Mesenchymal stem cell (in vitro differentiated cells and primary cell): ENCODE measurements at regions not wholly inside any gene's neighbourhood (a gene's known extent, or its start where the extent isn't known, plus 50 kb on each side); places are given as distances from the start of the nearest gene placed in this dataset.

Experiments
- DNase-seq: peaks from one replicate; pipeline ENCODE4 v3.0.0-alpha.2; 2013
- H2AFZ ChIP-seq: one replicate; pipeline ENCODE4 v1.6.1; 2013; ENCODE audit warnings: low read depth, mild to moderate bottlenecking, control low read depth, inconsistent platforms, low read length, moderate library complexity
- H2AK5ac ChIP-seq: 2 replicates; pipeline ENCODE4 v1.6.1; 2013; ENCODE audit warnings: low read length, moderate library complexity, mild to moderate bottlenecking, inconsistent platforms; ENCODE audit not compliant: severe bottlenecking
- H2BK120ac ChIP-seq: one replicate; pipeline ENCODE4 v1.6.1; 2013; ENCODE audit warnings: low read depth, mild to moderate bottlenecking, inconsistent platforms, low read length, moderate library complexity
- H2BK12ac ChIP-seq, 2 experiments: one replicate each; pipeline ENCODE4 v1.6.1; 2013; ENCODE audit warnings: inconsistent platforms in 2 of 2, low read length in 2 of 2, mild to moderate bottlenecking in 2 of 2, moderate library complexity in 2 of 2, control low read depth in 1 of 2
- H2BK15ac ChIP-seq: one replicate; pipeline ENCODE4 v1.6.1; 2013; ENCODE audit warnings: mild to moderate bottlenecking, low read depth, inconsistent platforms; ENCODE audit not compliant: poor library complexity, severe bottlenecking
- H2BK5ac ChIP-seq: 2 replicates; pipeline ENCODE4 v1.6.1; 2013; ENCODE audit warnings: low read depth, mild to moderate bottlenecking, low read length, control low read depth, inconsistent platforms; ENCODE audit not compliant: poor library complexity, severe bottlenecking
- H3K14ac ChIP-seq, 2 experiments: one replicate each; pipeline ENCODE4 v1.6.1; 2013; ENCODE audit warnings: inconsistent platforms in 2 of 2, low read length in 2 of 2, control low read depth in 1 of 2, mild to moderate bottlenecking in 1 of 2, moderate library complexity in 1 of 2
- H3K18ac ChIP-seq, 2 experiments: one replicate each; pipeline ENCODE4 v1.6.1; 2013; ENCODE audit warnings: inconsistent platforms in 2 of 2, low read length in 2 of 2, control low read depth in 1 of 2, low read depth in 1 of 2, mild to moderate bottlenecking in 1 of 2
- H3K23ac ChIP-seq, 2 experiments: one replicate each; pipeline ENCODE4 v1.6.1; 2013; ENCODE audit warnings: inconsistent platforms in 2 of 2, low read length in 2 of 2, mild to moderate bottlenecking in 2 of 2, moderate library complexity in 2 of 2, control low read depth in 1 of 2
- H3K27ac ChIP-seq: 2 replicates; pipeline ENCODE4 v1.5.1; 2013; ENCODE audit warnings: mild to moderate bottlenecking, moderate library complexity, low read length, control low read depth, inconsistent platforms; ENCODE audit not compliant: poor library complexity, severe bottlenecking
- H3K27me3 ChIP-seq, 2 experiments: 2 replicates each; pipeline versions ENCODE4 v1.6.1 to v1.7.0; 2013; ENCODE audit warnings: low read length in 2 of 2, mild to moderate bottlenecking in 2 of 2, moderate library complexity in 2 of 2, control low read depth in 1 of 2, inconsistent platforms in 1 of 2; ENCODE audit not compliant: control insufficient read depth in 1 of 2, insufficient read depth in 1 of 2
- H3K36me3 ChIP-seq, 2 experiments: 2 replicates each; pipeline versions ENCODE4 v1.6.1 to v1.7.0; 2013; ENCODE audit warnings: low read length in 2 of 2, control low read depth in 1 of 2, inconsistent platforms in 1 of 2, low read depth in 1 of 2, mild to moderate bottlenecking in 1 of 2; ENCODE audit not compliant: insufficient read depth in 2 of 2, control insufficient read depth in 1 of 2
- H3K4ac ChIP-seq, 2 experiments: one replicate each; pipeline ENCODE4 v1.6.1; 2013; ENCODE audit warnings: inconsistent platforms in 2 of 2, low read length in 2 of 2, mild to moderate bottlenecking in 2 of 2, moderate library complexity in 2 of 2, control low read depth in 1 of 2, low read depth in 1 of 2
- H3K4me1 ChIP-seq: 2 replicates; pipeline ENCODE4 v1.6.1; 2013; ENCODE audit warnings: low read depth, low read length, control low read depth; ENCODE audit not compliant: control insufficient read depth, insufficient read depth
- H3K4me2 ChIP-seq: 2 replicates; pipeline ENCODE4 v1.6.1; 2013; ENCODE audit warnings: low read length, mild to moderate bottlenecking, inconsistent platforms; ENCODE audit not compliant: poor library complexity, severe bottlenecking
- H3K4me3 ChIP-seq, 2 experiments: 2 replicates each; pipeline versions ENCODE4 v1.5.1 to v1.7.0; 2013; ENCODE audit warnings: low read length in 2 of 2, mild to moderate bottlenecking in 2 of 2, control low read depth in 1 of 2, low read depth in 1 of 2; ENCODE audit not compliant: insufficient read depth in 1 of 2
- H3K79me1 ChIP-seq: replicated peaks from 2 replicates; pipeline ENCODE4 v1.6.1; 2013; ENCODE audit warnings: mild to moderate bottlenecking, control low read depth, low read length, inconsistent platforms; ENCODE audit not compliant: poor library complexity, severe bottlenecking
- H3K9ac ChIP-seq: 2 replicates; pipeline ENCODE4 v1.7.0; 2013; ENCODE audit warnings: mild to moderate bottlenecking, low read length, moderate library complexity
- H3K9me3 ChIP-seq: 2 replicates; pipeline ENCODE4 v1.7.0; 2013; ENCODE audit warnings: mild to moderate bottlenecking, low read length; ENCODE audit not compliant: control insufficient read depth
- H4K8ac ChIP-seq: one replicate; pipeline ENCODE4 v1.6.1; 2013; ENCODE audit warnings: inconsistent platforms, mild to moderate bottlenecking, low read length, moderate library complexity
- H4K91ac ChIP-seq: one replicate; pipeline ENCODE4 v1.6.1; 2013; ENCODE audit warnings: mild to moderate bottlenecking, low read length, inconsistent platforms
- WGBS: methylation state at CpG from one replicate; pipeline ENCODE4 v1.1.7; 2013; ENCODE audit warnings: mixed read lengths; 5-methylcytosine and 5-hydroxymethylcytosine counted together

GRCh38 chr7:17495655-17496394 is 197.4 kb downstream of the AHR start:
- Histone ChIP-seq H3K36me3 (no peaks in the 10 kb centered on the region), H3K23ac (no peak overlapping the region), H3K18ac (peak overlapping the region in 1 of 2 experiments; percentile 30), H2AK5ac (no peak overlapping the region), H2BK12ac (peak overlapping the region in 1 of 2 experiments; percentile 21), H3K14ac (no peak overlapping the region), H3K9me3 (no peaks in the 10 kb centered on the region), H4K91ac (no peak overlapping the region), H2AFZ (no peak overlapping the region), H3K79me1 (peaks cover 23% of the 10 kb centered on the region), H3K4me1 (no peaks in the 10 kb centered on the region), H3K27me3 (no peaks in the 10 kb centered on the region), H2BK120ac (no peak overlapping the region), H3K27ac (no peak overlapping the region), H3K4me2 (no peak overlapping the region), H4K8ac (no peak overlapping the region), H3K4me3 (no peak overlapping the region), H2BK5ac (no peak overlapping the region), H3K9ac (no peak overlapping the region), H3K4ac (no peak overlapping the region), H2BK15ac (no peak overlapping the region)
- WGBS: 92% methylated on average over 2 of the region's 2 CpGs
- DNase-seq: no peak

- Histone ChIP-seq H3K4me2 (no peak overlapping the region), H2AFZ (no peak overlapping the region), H3K14ac (no peak overlapping the region), H2BK12ac (no peak overlapping the region), H2AK5ac (no peak overlapping the region), H3K79me1 (peaks cover 24% of the 10 kb centered on the region), H3K27ac (no peak overlapping the region), H2BK15ac (no peak overlapping the region), H3K36me3 (no peaks in the 10 kb centered on the region), H3K9ac (no peak overlapping the region), H2BK5ac (no peak overlapping the region), H3K18ac (no peak overlapping the region), H3K9me3 (no peaks in the 10 kb centered on the region), H3K27me3 (no peaks in the 10 kb centered on the region), H3K4me1 (no peaks in the 10 kb centered on the region), H4K8ac (no peak overlapping the region), H4K91ac (no peak overlapping the region), H3K23ac (no peak overlapping the region), H2BK120ac (no peak overlapping the region), H3K4me3 (no peak overlapping the region), H3K4ac (no peak overlapping the region)
- 100% methylated on average over 1 of the region's 1 CpG for WGBS
- DNase-seq: no peak
Measured at GRCh38 chr7:17497136-17497535, 198.7 kb downstream of the AHR start.

- no peaks in the 10 kb centered on the region for H3K4me1 ChIP-seq
- no peak overlapping the region for H4K91ac ChIP-seq
- H3K18ac ChIP-seq: no peak overlapping the region
- no peak for DNase-seq
- no peak overlapping the region for H2AK5ac ChIP-seq
- no peak overlapping the region for H2BK15ac ChIP-seq
- peaks cover 24% of the 10 kb centered on the region for H3K79me1 ChIP-seq
- no peaks in the 10 kb centered on the region for H3K9me3 ChIP-seq
- H3K23ac ChIP-seq: no peak overlapping the region
- no peaks in the 10 kb centered on the region for H3K27me3 ChIP-seq
- H3K9ac ChIP-seq: no peak overlapping the region
- H2BK120ac ChIP-seq: no peak overlapping the region
- no peak overlapping the region for H3K14ac ChIP-seq
- no peak overlapping the region for H3K4me2 ChIP-seq
- WGBS: 100% methylated on average over 2 of the region's 5 CpGs
- no peaks in the 10 kb centered on the region for H3K36me3 ChIP-seq
- no peak overlapping the region for H4K8ac ChIP-seq
- H3K27ac ChIP-seq: no peak overlapping the region
- no peak overlapping the region for H2AFZ ChIP-seq
- no peak overlapping the region for H2BK12ac ChIP-seq
- H3K4ac ChIP-seq: peak overlapping the region in 1 of 2 experiments; percentile 35
- no peak overlapping the region for H3K4me3 ChIP-seq
- no peak overlapping the region for H2BK5ac ChIP-seq
Measured at GRCh38 chr7:17497549-17498167, 199.2 kb downstream of the AHR start.

- no peaks in the 10 kb centered on the region for H3K36me3 ChIP-seq
- H3K9me3 ChIP-seq: no peaks in the 10 kb centered on the region
- H2BK12ac ChIP-seq: no peak overlapping the region
- no peak overlapping the region for H3K9ac ChIP-seq
- no peak overlapping the region for H3K4ac ChIP-seq
- 95% methylated on average over 4 of the region's 4 CpGs for WGBS
- DNase-seq: no peak
- no peak overlapping the region for H3K23ac ChIP-seq
- no peak overlapping the region for H4K91ac ChIP-seq
- H2AK5ac ChIP-seq: no peak overlapping the region
- H3K4me1 ChIP-seq: no peaks in the 10 kb centered on the region
- H3K79me1 ChIP-seq: peaks cover 24% of the 10 kb centered on the region
- no peak overlapping the region for H4K8ac ChIP-seq
- H2AFZ ChIP-seq: no peak overlapping the region
- H2BK120ac ChIP-seq: no peak overlapping the region
- H3K27me3 ChIP-seq: no peaks in the 10 kb centered on the region
- no peak overlapping the region for H3K18ac ChIP-seq
- H3K4me3 ChIP-seq: no peak overlapping the region
- no peak overlapping the region for H2BK5ac ChIP-seq
- no peak overlapping the region for H3K14ac ChIP-seq
- H3K4me2 ChIP-seq: no peak overlapping the region
- H2BK15ac ChIP-seq: no peak overlapping the region
- H3K27ac ChIP-seq: no peak overlapping the region
Measured at GRCh38 chr7:17498230-17498629, 199.8 kb downstream of the AHR start.
